Keratinocyte (primary cell): ENCODE measurements at regions not wholly inside any gene's neighbourhood (a gene's known extent, or its start where the extent isn't known, plus 50 kb on each side); places are given as distances from the start of the nearest gene placed in this dataset.

Experiments
- DNase-seq: peaks from one replicate; pipeline ENCODE4 v3.0.0-alpha.2; 2011; ENCODE audit warnings: low read depth, missing footprints, low spot score
- FAIRE-seq: peaks from 2 replicates; lab custom pipeline; 2011; peaks lifted over from hg19 to GRCh38; lab: Jason Lieb, UNC
- H2AFZ ChIP-seq: 2 replicates; pipeline ENCODE4 v1.6.0; 2012; ENCODE audit warnings: low read length, control low read depth, inconsistent platforms; ENCODE audit not compliant: control insufficient read depth
- H3K27ac ChIP-seq: 2 replicates; pipeline ENCODE4 v1.5.1; 2011; ENCODE audit warnings: low read length; ENCODE audit not compliant: control insufficient read depth, insufficient read depth
- H3K27me3 ChIP-seq: 3 replicates; pipeline ENCODE4 v1.6.0; 2011; ENCODE audit warnings: low read length; ENCODE audit not compliant: control insufficient read depth, insufficient read depth; ENCODE audit errors: extremely low read depth
- H3K36me3 ChIP-seq, 2 experiments: 2 replicates in 1 of 2; 3 replicates in 1 of 2; pipeline ENCODE4 v1.5.1; 2011; ENCODE audit warnings: low read length in 2 of 2, mild to moderate bottlenecking in 1 of 2; ENCODE audit not compliant: control insufficient read depth in 2 of 2, insufficient read depth in 2 of 2; ENCODE audit errors: extremely low read depth in 1 of 2
- H3K4me1 ChIP-seq: 3 replicates; pipeline ENCODE4 v1.5.1; 2011; ENCODE audit warnings: low read length; ENCODE audit not compliant: control insufficient read depth, insufficient read depth; ENCODE audit errors: extremely low read depth
- H3K4me2 ChIP-seq: 3 replicates; pipeline ENCODE4 v1.6.0; 2011; ENCODE audit warnings: low read depth, low read length; ENCODE audit not compliant: control insufficient read depth, insufficient read depth; ENCODE audit errors: extremely low read depth
- H3K4me3 ChIP-seq, 3 experiments: fragments of 200-600 bp in 1 of 3; sonication (generic) in 1 of 3; 2 replicates in 2 of 3; 3 replicates in 1 of 3; pipeline ENCODE4 v1.5.1; 2011 to 2016; ENCODE audit warnings: low read length in 3 of 3, mild to moderate bottlenecking in 3 of 3, control low read depth in 2 of 3, inconsistent platforms in 1 of 3, low read depth in 1 of 3, mixed read lengths in 1 of 3, mixed run types in 1 of 3, moderate library complexity in 1 of 3; ENCODE audit not compliant: control insufficient read depth in 2 of 3, insufficient read depth in 2 of 3; ENCODE audit errors: extremely low read depth in 1 of 3
- H3K79me2 ChIP-seq: 2 replicates; pipeline ENCODE4 v1.6.0; 2012; ENCODE audit warnings: low read length; ENCODE audit not compliant: control insufficient read depth, insufficient read depth
- H3K9ac ChIP-seq: 3 replicates; pipeline ENCODE4 v1.6.0; 2011; ENCODE audit warnings: low read length; ENCODE audit not compliant: control insufficient read depth, insufficient read depth; ENCODE audit errors: extremely low read depth
- H3K9me1 ChIP-seq: 3 replicates; pipeline ENCODE4 v1.6.0; 2011; ENCODE audit warnings: low read length; ENCODE audit not compliant: control insufficient read depth, insufficient read depth; ENCODE audit errors: extremely low read depth
- H3K9me3 ChIP-seq: 2 replicates; pipeline ENCODE4 v1.5.1; 2012; ENCODE audit warnings: low read depth, low read length; ENCODE audit not compliant: control insufficient read depth
- H4K20me1 ChIP-seq: 3 replicates; pipeline ENCODE4 v1.6.0; 2011; ENCODE audit warnings: low read length; ENCODE audit not compliant: control insufficient read depth, insufficient read depth; ENCODE audit errors: extremely low read depth
- EZH2 ChIP-seq: IDR thresholded peaks from one replicate; pipeline ENCODE4 v1.6.1; 2012; ENCODE audit warnings: inconsistent platforms, mild to moderate bottlenecking, low read length, moderate library complexity
- dilution Hi-C: fragments of 300-500 bp; cut with MboI; formaldehyde crosslinking; loops from one replicate; pipeline ENCODE4 v1.7.0; 2020; ENCODE audit warnings: low sequenced_read_pairs; ENCODE audit not compliant: extremely low pct_ligation_motif_present
- TF ChIP-seq, protein P1 (sequence below), 3 experiments: IDR thresholded peaks in 1 of 3; conservative IDR thresholded peaks in 1 of 3; optimal IDR thresholded peaks in 1 of 3; 2 replicates in 2 of 3; 3 replicates in 1 of 3; pipeline versions ENCODE3 to v1.5.1; 2011; ENCODE audit warnings: low read length in 3 of 3, mild to moderate bottlenecking in 3 of 3, moderate library complexity in 2 of 3, control low read depth in 1 of 3, inconsistent platforms in 1 of 3; ENCODE audit not compliant: insufficient read depth in 2 of 3; ENCODE audit errors: extremely low read depth in 1 of 3

DNA sequence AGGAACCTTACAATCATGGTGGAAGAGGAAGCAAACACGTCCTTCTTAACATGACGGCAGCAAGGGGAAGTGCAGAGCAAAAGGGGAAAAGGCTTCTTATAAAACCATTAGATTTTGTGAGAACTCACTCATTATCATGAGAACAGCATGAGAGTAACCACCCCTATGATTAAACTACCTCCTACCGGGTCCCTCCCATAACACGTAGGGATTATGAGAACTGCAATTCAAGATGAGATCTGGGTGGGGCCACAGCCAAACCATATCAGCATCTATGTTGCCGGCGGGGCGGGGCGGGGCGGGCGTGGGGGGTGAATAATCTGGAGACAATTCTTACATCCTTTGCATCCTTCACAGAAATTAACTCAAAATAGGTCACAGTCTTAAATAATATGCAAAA is 58.8 kb upstream of the GFPT2 start:
- H3K9me1 ChIP-seq: no peaks in the 10 kb centered on the region
- no peak overlapping the region for H2AFZ ChIP-seq
- H3K4me1 ChIP-seq: no peaks in the 10 kb centered on the region
- no peak overlapping the region for H3K9ac ChIP-seq
- dilution Hi-C loops: no loop called here
- no peak for FAIRE-seq
- H3K79me2 ChIP-seq: no peaks in the 10 kb centered on the region
- no peaks in the 10 kb centered on the region for H3K36me3 ChIP-seq
- H4K20me1 ChIP-seq: no peaks in the 10 kb centered on the region
- no peak overlapping the region for H3K27ac ChIP-seq
- H3K4me2 ChIP-seq: no peak overlapping the region
- no peak overlapping the region for H3K4me3 ChIP-seq
- H3K9me3 ChIP-seq: no peaks in the 10 kb centered on the region
- no peak for DNase-seq
- no peaks in the 10 kb centered on the region for H3K27me3 ChIP-seq
- TF ChIP-seq, protein P1, sequence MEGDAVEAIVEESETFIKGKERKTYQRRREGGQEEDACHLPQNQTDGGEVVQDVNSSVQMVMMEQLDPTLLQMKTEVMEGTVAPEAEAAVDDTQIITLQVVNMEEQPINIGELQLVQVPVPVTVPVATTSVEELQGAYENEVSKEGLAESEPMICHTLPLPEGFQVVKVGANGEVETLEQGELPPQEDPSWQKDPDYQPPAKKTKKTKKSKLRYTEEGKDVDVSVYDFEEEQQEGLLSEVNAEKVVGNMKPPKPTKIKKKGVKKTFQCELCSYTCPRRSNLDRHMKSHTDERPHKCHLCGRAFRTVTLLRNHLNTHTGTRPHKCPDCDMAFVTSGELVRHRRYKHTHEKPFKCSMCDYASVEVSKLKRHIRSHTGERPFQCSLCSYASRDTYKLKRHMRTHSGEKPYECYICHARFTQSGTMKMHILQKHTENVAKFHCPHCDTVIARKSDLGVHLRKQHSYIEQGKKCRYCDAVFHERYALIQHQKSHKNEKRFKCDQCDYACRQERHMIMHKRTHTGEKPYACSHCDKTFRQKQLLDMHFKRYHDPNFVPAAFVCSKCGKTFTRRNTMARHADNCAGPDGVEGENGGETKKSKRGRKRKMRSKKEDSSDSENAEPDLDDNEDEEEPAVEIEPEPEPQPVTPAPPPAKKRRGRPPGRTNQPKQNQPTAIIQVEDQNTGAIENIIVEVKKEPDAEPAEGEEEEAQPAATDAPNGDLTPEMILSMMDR (optimal IDR thresholded peaks at IDR 0.05 in 1 of 3, IDR thresholded peaks at IDR 0.05 in 1 of 3, conservative IDR thresholded peaks at IDR 0.05 in 1 of 3; ENCODE audit: extremely low read depth in 1 of 3, insufficient read depth in 2 of 3, low read length in 3 of 3): no peak
- TF ChIP-seq EZH2: no peak

DNA sequence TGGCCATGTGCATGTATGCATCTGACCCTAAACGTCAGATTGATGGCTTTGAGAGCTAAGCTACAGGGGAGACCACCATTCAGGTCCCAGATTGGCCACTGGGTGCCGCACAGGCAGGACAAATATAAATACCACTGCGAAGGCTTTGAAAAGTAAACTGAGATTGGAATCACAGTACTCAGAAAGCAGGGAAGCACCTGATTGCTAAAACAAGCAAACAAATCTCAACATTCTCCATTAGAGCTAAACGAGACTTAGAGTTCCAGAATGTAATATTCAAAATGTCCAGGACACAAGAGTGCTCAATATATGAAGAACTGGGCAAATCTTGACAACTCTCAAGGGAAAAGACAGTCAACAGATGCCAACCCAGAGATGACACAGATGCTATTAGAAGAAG is 61.0 kb upstream of the GFPT2 start:
- Histone ChIP-seq H3K9me1 (no peaks in the 10 kb centered on the region), H3K27ac (no peak overlapping the region), H3K36me3 (no peaks in the 10 kb centered on the region), H3K4me3 (no peak overlapping the region), H3K4me2 (no peak overlapping the region), H3K27me3 (no peaks in the 10 kb centered on the region), H2AFZ (no peak overlapping the region), H3K79me2 (no peaks in the 10 kb centered on the region), H3K9me3 (no peaks in the 10 kb centered on the region), H3K4me1 (no peaks in the 10 kb centered on the region), H3K9ac (no peak overlapping the region), H4K20me1 (no peaks in the 10 kb centered on the region)
- dilution Hi-C loops: no loop called here
- FAIRE-seq (no peak), DNase-seq (no peak)
- TF ChIP-seq, protein P1 (optimal IDR thresholded peaks at IDR 0.05 in 1 of 3, IDR thresholded peaks at IDR 0.05 in 1 of 3, conservative IDR thresholded peaks at IDR 0.05 in 1 of 3; ENCODE audit: extremely low read depth in 1 of 3, insufficient read depth in 2 of 3, low read length in 3 of 3): no peak
- no peak for TF ChIP-seq EZH2
